GM23338 (cell line): ENCODE measurements at regions not wholly inside any gene's neighbourhood (a gene's known extent, or its start where the extent isn't known, plus 50 kb on each side); places are given as distances from the start of the nearest gene placed in this dataset.

ENCODE experiments used
- ATAC-seq: fragments of 200-7000 bp; cut with Tn5 transposase; 3 replicates; pipeline ENCODE4 v1.9.1; 2020
- DNase-seq: peaks from one replicate; pipeline ENCODE4 v3.0.0-alpha.2; 2015; ENCODE audit warnings: low spot score
- H2AFZ ChIP-seq: fragments of 200-600 bp; sonication (generic); 2 replicates; pipeline ENCODE4 v1.8.0; 2016; ENCODE audit warnings: antibody characterized with exemption, mild to moderate bottlenecking, moderate library complexity
- H3F3A ChIP-seq: fragments of 200-600 bp; sonication (generic); replicated peaks from 2 replicates; pipeline ENCODE4 v1.8.0; 2017; ENCODE audit warnings: antibody characterized with exemption, mixed run types, low read depth
- H3K27ac ChIP-seq: fragments of 200-600 bp; sonication (generic); 2 replicates; pipeline ENCODE4 v1.6.1; 2016; ENCODE audit warnings: low read depth
- H3K27me3 ChIP-seq: fragments of 200-600 bp; sonication (generic); 2 replicates; pipeline ENCODE4 v1.8.0; 2016; ENCODE audit warnings: mild to moderate bottlenecking, mixed run types, moderate library complexity; ENCODE audit not compliant: insufficient read depth
- H3K36me3 ChIP-seq: fragments of 200-600 bp; sonication (generic); 2 replicates; pipeline ENCODE4 v1.8.0; 2016; ENCODE audit warnings: mild to moderate bottlenecking; ENCODE audit not compliant: insufficient read depth
- H3K4me1 ChIP-seq: fragments of 200-600 bp; sonication (generic); 2 replicates; pipeline ENCODE4 v1.8.0; 2016; ENCODE audit warnings: mild to moderate bottlenecking, moderate library complexity; ENCODE audit not compliant: insufficient read depth
- H3K4me2 ChIP-seq: fragments of 200-600 bp; sonication (generic); 2 replicates; pipeline ENCODE4 v1.7.1; 2017; ENCODE audit warnings: mixed run types
- H3K4me3 ChIP-seq: fragments of 200-600 bp; sonication (generic); 2 replicates; pipeline ENCODE4 v1.6.1; 2016; ENCODE audit warnings: mixed run types
- H3K79me2 ChIP-seq: fragments of 200-600 bp; sonication (generic); replicated peaks from 2 replicates; pipeline ENCODE4 v1.8.0; 2017; ENCODE audit warnings: mild to moderate bottlenecking; ENCODE audit not compliant: insufficient read depth
- H3K9me2 ChIP-seq: fragments of 200-600 bp; sonication (generic); 2 replicates; pipeline ENCODE4 v1.8.0; 2017; ENCODE audit not compliant: insufficient read depth
- H4K20me1 ChIP-seq: fragments of 200-600 bp; sonication (generic); replicated peaks from 2 replicates; pipeline ENCODE4 v1.8.0; 2017; ENCODE audit warnings: mild to moderate bottlenecking; ENCODE audit not compliant: insufficient read depth
- H3K27ac Mint-ChIP-seq: 2 replicates; pipeline ENCODE4 v1.8.0; 2020; ENCODE audit warnings: inconsistent platforms, mild to moderate bottlenecking, moderate library complexity, mixed read lengths
- H3K27me3 Mint-ChIP-seq: 3 replicates; pipeline ENCODE4 v1.8.0; 2022; ENCODE audit warnings: low read depth, mild to moderate bottlenecking, moderate library complexity, mixed read lengths, inconsistent platforms; ENCODE audit not compliant: insufficient read depth, poor library complexity
- H3K36me3 Mint-ChIP-seq: 3 replicates; pipeline ENCODE4 v1.8.0; 2021; ENCODE audit warnings: low read depth, mild to moderate bottlenecking, inconsistent platforms, moderate library complexity, mixed read lengths
- H3K4me1 Mint-ChIP-seq: 3 replicates; pipeline ENCODE4 v1.8.0; 2020; ENCODE audit warnings: mild to moderate bottlenecking, inconsistent platforms, mixed read lengths
- H3K4me3 Mint-ChIP-seq: 3 replicates; pipeline ENCODE4 v1.8.0; 2021; ENCODE audit warnings: moderate library complexity, mild to moderate bottlenecking, inconsistent platforms, mixed read lengths
- H3K9me3 Mint-ChIP-seq: 3 replicates; pipeline ENCODE4 v1.8.0; 2020; ENCODE audit warnings: moderate library complexity, mild to moderate bottlenecking, inconsistent platforms, mixed read lengths
- CREB1 ChIP-seq: fragments of 250-450 bp; sonication (Bioruptor Pico); IDR thresholded peaks from 2 replicates; pipeline ENCODE4 v1.5.0; 2020; ENCODE audit warnings: low read depth, mild to moderate bottlenecking, moderate library complexity
- EZH2 ChIP-seq: fragments of 200-600 bp; sonication (generic); IDR thresholded peaks from one replicate; pipeline ENCODE4 v1.8.0; 2017; ENCODE audit warnings: antibody characterized with exemption, mild to moderate bottlenecking, low read depth; ENCODE audit not compliant: unreplicated experiment
- EZH2phosphoT487 ChIP-seq: fragments of 200-600 bp; sonication (generic); IDR thresholded peaks from one replicate; pipeline ENCODE4 v1.8.1; 2018; ENCODE audit warnings: antibody characterized with exemption; ENCODE audit not compliant: unreplicated experiment
- JUNB ChIP-seq: IDR thresholded peaks from one replicate; pipeline ENCODE4 v1.6.1; 2016; ENCODE audit warnings: antibody characterized with exemption; ENCODE audit not compliant: unreplicated experiment
- NANOG ChIP-seq: IDR thresholded peaks from 2 replicates; pipeline ENCODE4 v1.6.1; 2016; ENCODE audit warnings: antibody characterized with exemption, borderline replicate concordance
- POLR2AphosphoS5 ChIP-seq: IDR thresholded peaks from 2 replicates; pipeline ENCODE4 v1.6.1; 2016; ENCODE audit warnings: antibody characterized with exemption, low read depth
- STAT1 ChIP-seq: IDR thresholded peaks from one replicate; pipeline ENCODE4 v1.6.1; 2016; ENCODE audit warnings: antibody characterized with exemption; ENCODE audit not compliant: unreplicated experiment
- ZNF114 ChIP-seq: fragments of 250-450 bp; sonication (Bioruptor Pico); IDR thresholded peaks from 2 replicates; pipeline ENCODE4 v1.5.0; 2020; ENCODE audit warnings: mild to moderate bottlenecking, moderate library complexity
- ZNF331 ChIP-seq: fragments of 250-450 bp; sonication (Bioruptor Pico); IDR thresholded peaks from 2 replicates; pipeline ENCODE4 v1.5.0; 2020; ENCODE audit warnings: low read depth, mild to moderate bottlenecking, moderate library complexity
- TF ChIP-seq, protein P1 (sequence below), 2 experiments: fragments of 200-600 bp in 1 of 2; sonication (generic) in 1 of 2; conservative IDR thresholded peaks; 2 replicates each; pipeline versions ENCODE4 v1.5.1 to v1.6.1; 2016 to 2017; ENCODE audit warnings: antibody characterized with exemption in 2 of 2, low read depth in 2 of 2, mild to moderate bottlenecking in 2 of 2, moderate library complexity in 1 of 2
- TF ChIP-seq, protein P2 (sequence below): IDR thresholded peaks from 2 replicates; pipeline ENCODE4 v1.6.1; 2016; ENCODE audit warnings: antibody characterized with exemption
- TF ChIP-seq, protein P3 (sequence below): fragments of 250-450 bp; sonication (Bioruptor Pico); IDR thresholded peaks from 2 replicates; pipeline ENCODE4 v1.5.0; 2020; ENCODE audit warnings: mild to moderate bottlenecking, moderate library complexity

- peak; percentile 55 for ATAC-seq
- H3K27me3 ChIP-seq = no peaks in the 10 kb centered on the region
- H2AFZ ChIP-seq = no peak overlapping the region
- no peak overlapping the region for H3K27ac ChIP-seq
- 0 out of 2 replicates have a peak overlapping the region, but pooled peaks have one; percentile 5 for H3K4me3 ChIP-seq
- peaks cover 16% of the 10 kb centered on the region for H3K36me3 Mint-ChIP-seq
- H4K20me1 ChIP-seq = no peaks in the 10 kb centered on the region
- H3K4me1 ChIP-seq = peaks cover 44% of the 10 kb centered on the region
- H3K9me2 ChIP-seq = peaks cover 13% of the 10 kb centered on the region; the same call in 1 of the 2 replicates
- no peaks in the 10 kb centered on the region for H3K79me2 ChIP-seq
- peaks cover 32% of the 10 kb centered on the region for H3K4me1 Mint-ChIP-seq
- H3K4me3 Mint-ChIP-seq = no peak overlapping the region
- no peaks in the 10 kb centered on the region for H3F3A ChIP-seq
- no peaks in the 10 kb centered on the region for H3K36me3 ChIP-seq
- H3K27ac Mint-ChIP-seq = peak overlapping the region; percentile 63
- peaks cover 13% of the 10 kb centered on the region; the same call in 2 of the 3 replicates for H3K9me3 Mint-ChIP-seq
- H3K4me2 ChIP-seq = peak overlapping the region; percentile 11; the same call in 1 of the 2 replicates
- H3K27me3 Mint-ChIP-seq = peaks cover 2% of the 10 kb centered on the region
- DNase-seq = no peak
- TF ChIP-seq, protein P1, sequence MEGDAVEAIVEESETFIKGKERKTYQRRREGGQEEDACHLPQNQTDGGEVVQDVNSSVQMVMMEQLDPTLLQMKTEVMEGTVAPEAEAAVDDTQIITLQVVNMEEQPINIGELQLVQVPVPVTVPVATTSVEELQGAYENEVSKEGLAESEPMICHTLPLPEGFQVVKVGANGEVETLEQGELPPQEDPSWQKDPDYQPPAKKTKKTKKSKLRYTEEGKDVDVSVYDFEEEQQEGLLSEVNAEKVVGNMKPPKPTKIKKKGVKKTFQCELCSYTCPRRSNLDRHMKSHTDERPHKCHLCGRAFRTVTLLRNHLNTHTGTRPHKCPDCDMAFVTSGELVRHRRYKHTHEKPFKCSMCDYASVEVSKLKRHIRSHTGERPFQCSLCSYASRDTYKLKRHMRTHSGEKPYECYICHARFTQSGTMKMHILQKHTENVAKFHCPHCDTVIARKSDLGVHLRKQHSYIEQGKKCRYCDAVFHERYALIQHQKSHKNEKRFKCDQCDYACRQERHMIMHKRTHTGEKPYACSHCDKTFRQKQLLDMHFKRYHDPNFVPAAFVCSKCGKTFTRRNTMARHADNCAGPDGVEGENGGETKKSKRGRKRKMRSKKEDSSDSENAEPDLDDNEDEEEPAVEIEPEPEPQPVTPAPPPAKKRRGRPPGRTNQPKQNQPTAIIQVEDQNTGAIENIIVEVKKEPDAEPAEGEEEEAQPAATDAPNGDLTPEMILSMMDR (conservative IDR thresholded peaks at IDR 0.05; ENCODE audit: low read depth in 2 of 2) = no peak
- TF ChIP-seq CREB1 = no peak
- no peak for TF ChIP-seq STAT1
- TF ChIP-seq NANOG = peak; percentile 73
- TF ChIP-seq JUNB = no peak
- no peak for TF ChIP-seq EZH2
- TF ChIP-seq ZNF114 (CRISPR knock-in tag) = no peak
- no peak for TF ChIP-seq POLR2AphosphoS5
- TF ChIP-seq, protein P2, sequence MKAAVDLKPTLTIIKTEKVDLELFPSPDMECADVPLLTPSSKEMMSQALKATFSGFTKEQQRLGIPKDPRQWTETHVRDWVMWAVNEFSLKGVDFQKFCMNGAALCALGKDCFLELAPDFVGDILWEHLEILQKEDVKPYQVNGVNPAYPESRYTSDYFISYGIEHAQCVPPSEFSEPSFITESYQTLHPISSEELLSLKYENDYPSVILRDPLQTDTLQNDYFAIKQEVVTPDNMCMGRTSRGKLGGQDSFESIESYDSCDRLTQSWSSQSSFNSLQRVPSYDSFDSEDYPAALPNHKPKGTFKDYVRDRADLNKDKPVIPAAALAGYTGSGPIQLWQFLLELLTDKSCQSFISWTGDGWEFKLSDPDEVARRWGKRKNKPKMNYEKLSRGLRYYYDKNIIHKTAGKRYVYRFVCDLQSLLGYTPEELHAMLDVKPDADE = no peak
- TF ChIP-seq, protein P3, sequence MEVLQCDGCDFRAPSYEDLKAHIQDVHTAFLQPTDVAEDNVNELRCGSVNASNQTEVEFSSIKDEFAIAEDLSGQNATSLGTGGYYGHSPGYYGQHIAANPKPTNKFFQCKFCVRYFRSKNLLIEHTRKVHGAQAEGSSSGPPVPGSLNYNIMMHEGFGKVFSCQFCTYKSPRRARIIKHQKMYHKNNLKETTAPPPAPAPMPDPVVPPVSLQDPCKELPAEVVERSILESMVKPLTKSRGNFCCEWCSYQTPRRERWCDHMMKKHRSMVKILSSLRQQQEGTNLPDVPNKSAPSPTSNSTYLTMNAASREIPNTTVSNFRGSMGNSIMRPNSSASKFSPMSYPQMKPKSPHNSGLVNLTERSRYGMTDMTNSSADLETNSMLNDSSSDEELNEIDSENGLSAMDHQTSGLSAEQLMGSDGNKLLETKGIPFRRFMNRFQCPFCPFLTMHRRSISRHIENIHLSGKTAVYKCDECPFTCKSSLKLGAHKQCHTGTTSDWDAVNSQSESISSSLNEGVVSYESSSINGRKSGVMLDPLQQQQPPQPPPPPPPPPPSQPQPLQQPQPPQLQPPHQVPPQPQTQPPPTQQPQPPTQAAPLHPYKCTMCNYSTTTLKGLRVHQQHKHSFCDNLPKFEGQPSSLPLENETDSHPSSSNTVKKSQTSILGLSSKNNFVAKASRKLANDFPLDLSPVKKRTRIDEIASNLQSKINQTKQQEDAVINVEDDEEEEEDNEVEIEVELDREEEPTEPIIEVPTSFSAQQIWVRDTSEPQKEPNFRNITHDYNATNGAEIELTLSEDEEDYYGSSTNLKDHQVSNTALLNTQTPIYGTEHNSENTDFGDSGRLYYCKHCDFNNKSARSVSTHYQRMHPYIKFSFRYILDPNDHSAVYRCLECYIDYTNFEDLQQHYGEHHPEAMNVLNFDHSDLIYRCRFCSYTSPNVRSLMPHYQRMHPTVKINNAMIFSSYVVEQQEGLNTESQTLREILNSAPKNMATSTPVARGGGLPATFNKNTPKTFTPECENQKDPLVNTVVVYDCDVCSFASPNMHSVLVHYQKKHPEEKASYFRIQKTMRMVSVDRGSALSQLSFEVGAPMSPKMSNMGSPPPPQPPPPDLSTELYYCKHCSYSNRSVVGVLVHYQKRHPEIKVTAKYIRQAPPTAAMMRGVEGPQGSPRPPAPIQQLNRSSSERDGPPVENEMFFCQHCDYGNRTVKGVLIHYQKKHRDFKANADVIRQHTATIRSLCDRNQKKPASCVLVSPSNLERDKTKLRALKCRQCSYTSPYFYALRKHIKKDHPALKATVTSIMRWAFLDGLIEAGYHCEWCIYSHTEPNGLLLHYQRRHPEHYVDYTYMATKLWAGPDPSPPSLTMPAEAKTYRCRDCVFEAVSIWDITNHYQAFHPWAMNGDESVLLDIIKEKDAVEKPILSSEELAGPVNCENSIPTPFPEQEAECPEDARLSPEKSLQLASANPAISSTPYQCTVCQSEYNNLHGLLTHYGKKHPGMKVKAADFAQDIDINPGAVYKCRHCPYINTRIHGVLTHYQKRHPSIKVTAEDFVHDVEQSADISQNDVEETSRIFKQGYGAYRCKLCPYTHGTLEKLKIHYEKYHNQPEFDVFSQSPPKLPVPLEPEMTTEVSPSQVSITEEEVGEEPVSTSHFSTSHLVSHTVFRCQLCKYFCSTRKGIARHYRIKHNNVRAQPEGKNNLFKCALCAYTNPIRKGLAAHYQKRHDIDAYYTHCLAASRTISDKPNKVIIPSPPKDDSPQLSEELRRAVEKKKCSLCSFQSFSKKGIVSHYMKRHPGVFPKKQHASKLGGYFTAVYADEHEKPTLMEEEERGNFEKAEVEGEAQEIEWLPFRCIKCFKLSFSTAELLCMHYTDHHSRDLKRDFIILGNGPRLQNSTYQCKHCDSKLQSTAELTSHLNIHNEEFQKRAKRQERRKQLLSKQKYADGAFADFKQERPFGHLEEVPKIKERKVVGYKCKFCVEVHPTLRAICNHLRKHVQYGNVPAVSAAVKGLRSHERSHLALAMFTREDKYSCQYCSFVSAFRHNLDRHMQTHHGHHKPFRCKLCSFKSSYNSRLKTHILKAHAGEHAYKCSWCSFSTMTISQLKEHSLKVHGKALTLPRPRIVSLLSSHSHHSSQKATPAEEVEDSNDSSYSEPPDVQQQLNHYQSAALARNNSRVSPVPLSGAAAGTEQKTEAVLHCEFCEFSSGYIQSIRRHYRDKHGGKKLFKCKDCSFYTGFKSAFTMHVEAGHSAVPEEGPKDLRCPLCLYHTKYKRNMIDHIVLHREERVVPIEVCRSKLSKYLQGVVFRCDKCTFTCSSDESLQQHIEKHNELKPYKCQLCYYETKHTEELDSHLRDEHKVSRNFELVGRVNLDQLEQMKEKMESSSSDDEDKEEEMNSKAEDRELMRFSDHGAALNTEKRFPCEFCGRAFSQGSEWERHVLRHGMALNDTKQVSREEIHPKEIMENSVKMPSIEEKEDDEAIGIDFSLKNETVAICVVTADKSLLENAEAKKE = 0 out of 2 replicates have a peak, but pooled peaks have one; percentile 17
- no peak for TF ChIP-seq EZH2phosphoT487
- no peak for TF ChIP-seq ZNF331 (CRISPR knock-in tag)
Measured at GRCh38 chr4:164529058-164529457, 224.9 kb upstream of the SMIM31 start.
